ENCODE measurements at regions not wholly inside any gene's neighbourhood (a gene's known extent, or its start where the extent isn't known, plus 50 kb on each side); places are given as distances from the start of the nearest gene placed in this dataset.

DNA sequence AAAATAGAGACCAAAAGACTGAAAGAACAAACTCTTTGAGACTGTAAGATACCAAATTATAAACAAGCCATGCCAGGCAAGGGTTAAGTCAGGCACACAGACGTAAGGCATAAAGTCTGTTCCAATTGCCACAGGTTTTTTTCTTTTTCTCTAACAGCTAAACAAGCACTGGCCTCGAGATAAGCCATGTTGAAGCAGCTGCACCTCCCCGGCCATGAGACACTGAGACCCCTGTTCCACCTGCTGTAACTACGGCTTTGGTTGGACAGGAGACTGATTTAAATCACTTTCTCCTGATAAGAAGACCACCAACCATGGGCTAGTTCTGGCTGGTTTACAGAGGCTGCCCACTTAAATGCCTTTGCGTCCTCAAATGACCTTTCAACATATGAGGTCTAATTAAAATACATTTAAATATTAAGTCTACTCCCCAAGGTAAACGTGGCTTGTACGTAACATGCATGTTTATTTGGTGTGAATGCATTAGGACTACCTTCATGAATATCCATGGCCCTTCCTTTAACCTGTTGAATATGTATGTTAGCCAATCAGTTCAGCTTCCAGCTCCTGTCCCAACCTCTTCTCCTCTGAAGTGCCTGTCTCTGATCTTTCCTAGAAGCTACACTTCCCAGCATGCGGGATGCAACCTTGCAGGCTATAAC is 117.2 kb downstream of the CMPK2 start:
- no peak for DNase-seq (ENCODE audit: low spot score)
- H3K27me3 Mint-ChIP-seq (ENCODE audit: insufficient read depth, low read depth): no peaks in the 10 kb centered on the region
- Histone ChIP-seq H3K4me1 (no peaks in the 10 kb centered on the region), H3K9ac (no peak overlapping the region), H3K27ac (no peak overlapping the region), H2AFZ (replicated peaks) (peak overlapping the region; percentile 45), H3K36me3 (no peaks in the 10 kb centered on the region), H3K4me2 (no peak overlapping the region), H3F3A (ENCODE audit: low read depth) (no peaks in the 10 kb centered on the region), H3K9me3 (ENCODE audit: low read depth) (no peaks in the 10 kb centered on the region), H3K4me3 (no peak overlapping the region), H4K20me1 (ENCODE audit: low read depth) (no peaks in the 10 kb centered on the region), H3K79me2 (ENCODE audit: low read depth) (no peaks in the 10 kb centered on the region), H3K27me3 (no peaks in the 10 kb centered on the region)
- H3K4me3 Mint-ChIP-seq: no peak overlapping the region
- no peaks in the 10 kb centered on the region for H3K9me3 Mint-ChIP-seq
- H3K4me1 Mint-ChIP-seq: peaks cover 14% of the 10 kb centered on the region
- peak overlapping the region; percentile 11 for H3K27ac Mint-ChIP-seq
- no peaks in the 10 kb centered on the region for H3K36me3 Mint-ChIP-seq
- TF ChIP-seq EZH2phosphoT487 (IDR thresholded peaks at IDR 0.05): no peak
- no peak for TF ChIP-seq EZH2 (IDR thresholded peaks at IDR 0.05)
- TF ChIP-seq, protein P1, sequence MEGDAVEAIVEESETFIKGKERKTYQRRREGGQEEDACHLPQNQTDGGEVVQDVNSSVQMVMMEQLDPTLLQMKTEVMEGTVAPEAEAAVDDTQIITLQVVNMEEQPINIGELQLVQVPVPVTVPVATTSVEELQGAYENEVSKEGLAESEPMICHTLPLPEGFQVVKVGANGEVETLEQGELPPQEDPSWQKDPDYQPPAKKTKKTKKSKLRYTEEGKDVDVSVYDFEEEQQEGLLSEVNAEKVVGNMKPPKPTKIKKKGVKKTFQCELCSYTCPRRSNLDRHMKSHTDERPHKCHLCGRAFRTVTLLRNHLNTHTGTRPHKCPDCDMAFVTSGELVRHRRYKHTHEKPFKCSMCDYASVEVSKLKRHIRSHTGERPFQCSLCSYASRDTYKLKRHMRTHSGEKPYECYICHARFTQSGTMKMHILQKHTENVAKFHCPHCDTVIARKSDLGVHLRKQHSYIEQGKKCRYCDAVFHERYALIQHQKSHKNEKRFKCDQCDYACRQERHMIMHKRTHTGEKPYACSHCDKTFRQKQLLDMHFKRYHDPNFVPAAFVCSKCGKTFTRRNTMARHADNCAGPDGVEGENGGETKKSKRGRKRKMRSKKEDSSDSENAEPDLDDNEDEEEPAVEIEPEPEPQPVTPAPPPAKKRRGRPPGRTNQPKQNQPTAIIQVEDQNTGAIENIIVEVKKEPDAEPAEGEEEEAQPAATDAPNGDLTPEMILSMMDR (IDR thresholded peaks at IDR 0.05): no peak

DNA sequence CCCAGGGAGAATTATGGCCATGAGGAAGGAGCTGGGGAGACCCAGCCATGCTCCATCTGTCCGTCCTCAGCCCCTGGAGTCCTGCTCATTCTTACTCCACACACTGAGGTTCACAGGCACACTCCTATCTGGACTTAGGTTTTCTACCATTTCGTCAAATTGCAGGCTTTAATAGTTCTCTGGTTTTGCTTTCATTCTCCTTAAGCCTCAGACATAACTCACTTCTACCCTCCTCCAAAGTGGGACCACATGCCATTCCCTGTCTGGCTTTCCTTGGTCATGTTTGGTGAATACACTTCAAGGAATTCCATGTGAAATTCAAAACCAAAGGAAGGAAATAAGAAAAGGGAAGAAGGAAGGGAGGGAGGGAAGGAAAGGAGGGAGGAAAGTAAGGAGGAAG is 115.7 kb downstream of the CMPK2 start:
- H2AFZ ChIP-seq (replicated peaks): peak overlapping the region; percentile 68
- no peaks in the 10 kb centered on the region for H3K9me3 Mint-ChIP-seq
- H3K9me3 ChIP-seq (ENCODE audit: low read depth): no peaks in the 10 kb centered on the region
- H3K4me1 ChIP-seq: no peaks in the 10 kb centered on the region
- H3K27me3 ChIP-seq: no peaks in the 10 kb centered on the region
- no peaks in the 10 kb centered on the region for H3K27me3 Mint-ChIP-seq (ENCODE audit: insufficient read depth, low read depth)
- no peak overlapping the region for H3K9ac ChIP-seq
- no peaks in the 10 kb centered on the region for H3F3A ChIP-seq (ENCODE audit: low read depth)
- H3K79me2 ChIP-seq (ENCODE audit: low read depth): no peaks in the 10 kb centered on the region
- no peak overlapping the region for H3K4me2 ChIP-seq
- H3K4me3 ChIP-seq: no peak overlapping the region
- H4K20me1 ChIP-seq (ENCODE audit: low read depth): no peaks in the 10 kb centered on the region
- peak overlapping the region; percentile 46 for H3K27ac Mint-ChIP-seq
- no peaks in the 10 kb centered on the region for H3K36me3 ChIP-seq
- H3K36me3 Mint-ChIP-seq: no peaks in the 10 kb centered on the region
- TF ChIP-seq EZH2phosphoT487 (IDR thresholded peaks at IDR 0.05) (no peak), EZH2 (IDR thresholded peaks at IDR 0.05) (no peak)
- TF ChIP-seq, protein P1 (IDR thresholded peaks at IDR 0.05): no peak
- H3K27ac ChIP-seq: no peak overlapping the region
- H3K4me3 Mint-ChIP-seq: no peak overlapping the region
- H3K4me1 Mint-ChIP-seq: peaks cover 24% of the 10 kb centered on the region
- DNase-seq (ENCODE audit: low spot score): no peak

DNA sequence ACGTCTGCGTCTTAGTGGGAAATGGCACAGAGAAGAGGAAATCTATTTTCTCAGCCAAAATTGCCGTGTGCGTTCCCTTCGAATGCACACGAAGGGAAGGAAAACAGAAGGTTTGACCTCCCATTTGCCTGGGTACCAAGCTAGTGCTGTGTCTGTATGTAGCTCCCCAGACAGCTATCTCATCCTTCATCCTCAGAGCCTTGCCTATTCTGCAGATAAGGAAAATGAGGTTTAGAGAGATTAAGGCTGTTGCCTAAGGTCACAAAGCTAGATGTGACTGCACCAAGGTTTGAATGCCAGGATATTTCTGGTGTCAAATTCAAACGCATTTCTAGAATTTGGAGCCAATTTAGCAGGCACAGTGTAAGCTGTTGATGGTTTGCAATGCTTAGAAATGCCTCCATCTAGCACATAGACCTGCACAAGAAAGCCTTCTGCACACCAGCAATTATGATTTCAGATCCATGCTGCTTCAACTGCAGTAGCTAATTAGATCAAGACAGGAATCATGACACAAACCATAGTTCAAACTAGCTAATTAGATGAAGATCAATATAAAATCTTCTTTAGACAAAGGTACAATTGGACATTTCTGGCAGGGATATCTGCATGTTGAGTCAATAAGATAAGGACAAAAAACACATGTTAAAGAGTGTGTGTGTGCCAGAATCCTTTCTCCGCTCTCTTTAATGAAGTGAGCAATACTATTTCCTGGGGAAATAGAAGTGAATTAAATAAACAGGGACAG is 115.1 kb downstream of the CMPK2 start:
- DNase-seq (ENCODE audit: low spot score): no peak
- Histone ChIP-seq H3K4me3 (no peak overlapping the region), H3F3A (ENCODE audit: low read depth) (no peaks in the 10 kb centered on the region), H4K20me1 (ENCODE audit: low read depth) (no peaks in the 10 kb centered on the region), H3K27ac (no peak overlapping the region), H2AFZ (replicated peaks) (peak overlapping the region; percentile 68), H3K27me3 (no peaks in the 10 kb centered on the region), H3K9me3 (ENCODE audit: low read depth) (no peaks in the 10 kb centered on the region), H3K4me1 (no peaks in the 10 kb centered on the region), H3K4me2 (no peak overlapping the region), H3K9ac (no peak overlapping the region), H3K79me2 (ENCODE audit: low read depth) (no peaks in the 10 kb centered on the region), H3K36me3 (no peaks in the 10 kb centered on the region)
- Mint-ChIP-seq H3K36me3 (no peaks in the 10 kb centered on the region), H3K9me3 (no peaks in the 10 kb centered on the region), H3K4me3 (no peak overlapping the region), H3K4me1 (peaks cover 27% of the 10 kb centered on the region), H3K27me3 (ENCODE audit: insufficient read depth, low read depth) (no peaks in the 10 kb centered on the region), H3K27ac (no peak overlapping the region)
- TF ChIP-seq EZH2phosphoT487 (IDR thresholded peaks at IDR 0.05) (no peak), EZH2 (IDR thresholded peaks at IDR 0.05) (no peak)

DNA sequence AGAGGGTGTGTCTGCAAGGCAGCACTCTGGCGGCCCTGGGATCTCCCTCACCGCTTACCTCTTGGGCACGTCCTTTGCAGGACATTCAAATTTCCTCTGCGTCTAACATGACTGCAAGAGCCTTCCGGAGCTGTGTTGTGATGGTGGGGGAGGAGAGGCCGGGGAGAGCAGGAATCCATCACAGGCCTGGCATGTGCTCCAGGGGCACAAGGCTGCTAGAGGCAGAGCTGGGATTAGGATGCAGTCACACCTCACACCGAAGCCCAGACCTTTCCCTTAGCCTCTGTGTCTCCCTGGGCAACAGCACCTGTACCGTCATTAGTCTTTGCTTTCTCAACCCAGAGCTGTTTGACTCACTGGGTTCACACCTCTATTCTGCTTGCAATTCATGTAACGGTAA is 111.3 kb downstream of the CMPK2 start:
- no peak for DNase-seq (ENCODE audit: low spot score)
- Histone ChIP-seq H3K9me3 (ENCODE audit: low read depth) (no peaks in the 10 kb centered on the region), H3K79me2 (ENCODE audit: low read depth) (no peaks in the 10 kb centered on the region), H2AFZ (replicated peaks) (peak overlapping the region; percentile 76), H3K27me3 (no peaks in the 10 kb centered on the region), H3K27ac (no peak overlapping the region), H3K4me3 (no peak overlapping the region), H3K4me2 (no peak overlapping the region), H3K36me3 (no peaks in the 10 kb centered on the region), H3K4me1 (no peaks in the 10 kb centered on the region), H4K20me1 (ENCODE audit: low read depth) (no peaks in the 10 kb centered on the region), H3F3A (ENCODE audit: low read depth) (no peaks in the 10 kb centered on the region), H3K9ac (no peak overlapping the region)
- no peak overlapping the region for H3K4me3 Mint-ChIP-seq
- peaks cover 21% of the 10 kb centered on the region for H3K4me1 Mint-ChIP-seq
- no peak overlapping the region for H3K27ac Mint-ChIP-seq
- H3K36me3 Mint-ChIP-seq: no peaks in the 10 kb centered on the region
- TF ChIP-seq EZH2phosphoT487 (IDR thresholded peaks at IDR 0.05): no peak
- TF ChIP-seq EZH2 (IDR thresholded peaks at IDR 0.05): no peak
- TF ChIP-seq, protein P1 (IDR thresholded peaks at IDR 0.05): no peak
- H3K27me3 Mint-ChIP-seq (ENCODE audit: insufficient read depth, low read depth): no peaks in the 10 kb centered on the region
- no peaks in the 10 kb centered on the region for H3K9me3 Mint-ChIP-seq

Data from neural progenitor cell (in vitro differentiated cells).